ENCODE measurements at regions not wholly inside any gene's neighbourhood (a gene's known extent, or its start where the extent isn't known, plus 50 kb on each side); places are given as distances from the start of the nearest gene placed in this dataset.

GRCh38 chr19:16003391-16003790, 54.6 kb downstream of the OR10H4 start:
- TF ChIP-seq CTCF (conservative IDR thresholded peaks at IDR 0.05; ENCODE audit: low read length), result no peak
- TF ChIP-seq EZH2phosphoT487 (IDR thresholded peaks at IDR 0.05; ENCODE audit: borderline replicate concordance), result no peak
- peaks cover 11% of the 10 kb centered on the region for H3K4me1 ChIP-seq (ENCODE audit: insufficient read depth, low read length, poor library complexity, severe bottlenecking)
- no peaks in the 10 kb centered on the region for H3K36me3 ChIP-seq (ENCODE audit: insufficient read depth, low read length)
- no peak overlapping the region for H3K4me3 ChIP-seq (ENCODE audit: low read length, poor library complexity, severe bottlenecking)
- no peaks in the 10 kb centered on the region for H3K9me3 ChIP-seq (ENCODE audit: insufficient read depth, low read depth, low read length)
- H2AFZ ChIP-seq (ENCODE audit: low read length), result no peak overlapping the region
- no peaks in the 10 kb centered on the region for H3F3A ChIP-seq (ENCODE audit: low read depth)
- H3K79me2 ChIP-seq (ENCODE audit: insufficient read depth, low read length), result no peaks in the 10 kb centered on the region
- no peaks in the 10 kb centered on the region for H3K27me3 ChIP-seq (ENCODE audit: insufficient read depth, low read length, poor library complexity, severe bottlenecking)
- no peaks in the 10 kb centered on the region for H4K20me1 ChIP-seq (ENCODE audit: insufficient read depth, low read length, poor library complexity, severe bottlenecking)
- no peak overlapping the region for H3K4me2 ChIP-seq (ENCODE audit: low read depth, low read length, poor library complexity, severe bottlenecking)
- no peaks in the 10 kb centered on the region for H3K9me2 ChIP-seq (replicated peaks; ENCODE audit: low read depth, low read length)
- H3K9ac ChIP-seq (ENCODE audit: low read depth, low read length, poor library complexity, severe bottlenecking), result no peak overlapping the region

- Histone ChIP-seq H3F3A (ENCODE audit: low read depth) (no peaks in the 10 kb centered on the region), H4K20me1 (ENCODE audit: insufficient read depth, low read length, poor library complexity, severe bottlenecking) (no peaks in the 10 kb centered on the region), H3K4me3 (ENCODE audit: low read length, poor library complexity, severe bottlenecking) (no peak overlapping the region), H3K27me3 (ENCODE audit: insufficient read depth, low read length, poor library complexity, severe bottlenecking) (no peaks in the 10 kb centered on the region), H3K4me1 (ENCODE audit: insufficient read depth, low read length, poor library complexity, severe bottlenecking) (peaks cover 11% of the 10 kb centered on the region), H3K79me2 (ENCODE audit: insufficient read depth, low read length) (no peaks in the 10 kb centered on the region), H3K9ac (ENCODE audit: low read depth, low read length, poor library complexity, severe bottlenecking) (no peak overlapping the region), H3K9me2 (replicated peaks; ENCODE audit: low read depth, low read length) (no peaks in the 10 kb centered on the region), H3K36me3 (ENCODE audit: insufficient read depth, low read length) (no peaks in the 10 kb centered on the region), H3K9me3 (ENCODE audit: insufficient read depth, low read depth, low read length) (no peaks in the 10 kb centered on the region), H2AFZ (ENCODE audit: low read length) (no peak overlapping the region), H3K4me2 (ENCODE audit: low read depth, low read length, poor library complexity, severe bottlenecking) (no peak overlapping the region)
- TF ChIP-seq EZH2phosphoT487 (IDR thresholded peaks at IDR 0.05; ENCODE audit: borderline replicate concordance) (no peak), CTCF (conservative IDR thresholded peaks at IDR 0.05; ENCODE audit: low read length) (no peak)
Measured at GRCh38 chr19:16005925-16006324, 57.1 kb downstream of the OR10H4 start.

GRCh38 chr19:16012552-16012951, 63.7 kb upstream of the TPM4 start:
- Histone ChIP-seq H3K9me3 (ENCODE audit: insufficient read depth, low read depth, low read length) (no peaks in the 10 kb centered on the region), H2AFZ (ENCODE audit: low read length) (no peak overlapping the region), H3K27me3 (ENCODE audit: insufficient read depth, low read length, poor library complexity, severe bottlenecking) (no peaks in the 10 kb centered on the region), H3K9me2 (replicated peaks; ENCODE audit: low read depth, low read length) (no peaks in the 10 kb centered on the region), H3K9ac (ENCODE audit: low read depth, low read length, poor library complexity, severe bottlenecking) (no peak overlapping the region), H4K20me1 (ENCODE audit: insufficient read depth, low read length, poor library complexity, severe bottlenecking) (no peaks in the 10 kb centered on the region), H3K4me3 (ENCODE audit: low read length, poor library complexity, severe bottlenecking) (no peak overlapping the region), H3F3A (ENCODE audit: low read depth) (no peaks in the 10 kb centered on the region), H3K79me2 (ENCODE audit: insufficient read depth, low read length) (no peaks in the 10 kb centered on the region), H3K4me2 (ENCODE audit: low read depth, low read length, poor library complexity, severe bottlenecking) (no peak overlapping the region), H3K4me1 (ENCODE audit: insufficient read depth, low read length, poor library complexity, severe bottlenecking) (no peaks in the 10 kb centered on the region), H3K36me3 (ENCODE audit: insufficient read depth, low read length) (no peaks in the 10 kb centered on the region)
- TF ChIP-seq EZH2phosphoT487 (IDR thresholded peaks at IDR 0.05; ENCODE audit: borderline replicate concordance), result no peak

GRCh38 chr19:16013181-16013850, 63.0 kb upstream of the TPM4 start:
- Histone ChIP-seq H3K9ac (ENCODE audit: low read depth, low read length, poor library complexity, severe bottlenecking) (no peak overlapping the region), H3K9me2 (replicated peaks; ENCODE audit: low read depth, low read length) (no peaks in the 10 kb centered on the region), H4K20me1 (ENCODE audit: insufficient read depth, low read length, poor library complexity, severe bottlenecking) (no peaks in the 10 kb centered on the region), H3K4me2 (ENCODE audit: low read depth, low read length, poor library complexity, severe bottlenecking) (no peak overlapping the region), H3K4me3 (ENCODE audit: low read length, poor library complexity, severe bottlenecking) (no peak overlapping the region), H2AFZ (ENCODE audit: low read length) (no peak overlapping the region), H3F3A (ENCODE audit: low read depth) (no peaks in the 10 kb centered on the region), H3K27me3 (ENCODE audit: insufficient read depth, low read length, poor library complexity, severe bottlenecking) (no peaks in the 10 kb centered on the region), H3K9me3 (ENCODE audit: insufficient read depth, low read depth, low read length) (no peaks in the 10 kb centered on the region), H3K79me2 (ENCODE audit: insufficient read depth, low read length) (no peaks in the 10 kb centered on the region), H3K36me3 (ENCODE audit: insufficient read depth, low read length) (no peaks in the 10 kb centered on the region), H3K4me1 (ENCODE audit: insufficient read depth, low read length, poor library complexity, severe bottlenecking) (no peaks in the 10 kb centered on the region)
- TF ChIP-seq EZH2phosphoT487 (IDR thresholded peaks at IDR 0.05; ENCODE audit: borderline replicate concordance) (no peak), CTCF (conservative IDR thresholded peaks at IDR 0.05; ENCODE audit: low read length) (no peak)
